ENCODE measurements at regions not wholly inside any gene's neighbourhood (a gene's known extent, or its start where the extent isn't known, plus 50 kb on each side); places are given as distances from the start of the nearest gene placed in this dataset.
"Not testable (repeated sequence)": the region's sequence is repeated elsewhere in the genome, so short reads cannot be mapped to it uniquely, and the experiment has no call there.

GRCh38 chr3:194905696-194906095 is 220.0 kb downstream of the FAM43A start:
- DNase-seq (ENCODE audit: extremely low spot score, insufficient read length, low read depth) (no peak), FAIRE-seq (no peak)

GRCh38 chr3:194906229-194906629 is 220.5 kb downstream of the FAM43A start:
- no peak for FAIRE-seq

GRCh38 chr3:194906970-194907629 is 221.4 kb downstream of the FAM43A start:
- no peak for DNase-seq (ENCODE audit: extremely low spot score, insufficient read length, low read depth)
- FAIRE-seq = no peak

More at GRCh38 chr3:194906229-194906629, 220.5 kb downstream of the FAM43A start:
- no peak for DNase-seq (ENCODE audit: extremely low spot score, insufficient read length, low read depth)

- FAIRE-seq (no peak), DNase-seq (ENCODE audit: extremely low spot score, insufficient read length, low read depth) (no peak)
Observed at GRCh38 chr3:194907811-194908210, 222.1 kb downstream of the FAM43A start.

GRCh38 chr3:194908496-194908895 is 222.8 kb downstream of the FAM43A start:
- no peak for FAIRE-seq
- DNase-seq (ENCODE audit: extremely low spot score, insufficient read length, low read depth) = no peak

- FAIRE-seq (no peak), DNase-seq (ENCODE audit: extremely low spot score, insufficient read length, low read depth) (no peak)
Observed at GRCh38 chr3:194908972-194909371, 223.3 kb downstream of the FAM43A start.

GRCh38 chr3:194910414-194910984 is 224.8 kb downstream of the FAM43A start:
- DNase-seq (ENCODE audit: extremely low spot score, insufficient read length, low read depth) (no peak), FAIRE-seq (no peak)

- DNase-seq (ENCODE audit: extremely low spot score, insufficient read length, low read depth) = no peak
- no peak for FAIRE-seq
Observed at GRCh38 chr3:194913316-194913715, 227.6 kb downstream of the FAM43A start.

GRCh38 chr3:194924889-194925288 is 239.2 kb downstream of the FAM43A start:
- DNase-seq (ENCODE audit: extremely low spot score, insufficient read length, low read depth); FAIRE-seq: not testable (repeated sequence)

GRCh38 chr3:194925614-194926013 is 239.9 kb downstream of the FAM43A start:
- FAIRE-seq = no peak
- no peak for DNase-seq (ENCODE audit: extremely low spot score, insufficient read length, low read depth)

- DNase-seq (ENCODE audit: extremely low spot score, insufficient read length, low read depth) (no peak), FAIRE-seq (no peak)
Observed at GRCh38 chr3:194928227-194928626, 242.5 kb downstream of the FAM43A start.

GRCh38 chr3:194928831-194929577 is 243.3 kb downstream of the FAM43A start:
- DNase-seq (ENCODE audit: extremely low spot score, insufficient read length, low read depth) (no peak), FAIRE-seq (no peak)

GRCh38 chr3:194929578-194929960 is 243.9 kb downstream of the FAM43A start:
- FAIRE-seq = no peak
- DNase-seq (ENCODE audit: extremely low spot score, insufficient read length, low read depth) = no peak

GRCh38 chr3:194930377-194931204 is 244.9 kb downstream of the FAM43A start:
- FAIRE-seq (no peak), DNase-seq (ENCODE audit: extremely low spot score, insufficient read length, low read depth) (no peak)

- DNase-seq (ENCODE audit: extremely low spot score, insufficient read length, low read depth) = no peak
- no peak for FAIRE-seq
Observed at GRCh38 chr3:194931347-194931746, 245.7 kb downstream of the FAM43A start.

- DNase-seq (ENCODE audit: extremely low spot score, insufficient read length, low read depth) = no peak
- no peak for FAIRE-seq
Observed at GRCh38 chr3:194931865-194932264, 246.2 kb downstream of the FAM43A start.

- no peak for DNase-seq (ENCODE audit: extremely low spot score, insufficient read length, low read depth)
- FAIRE-seq = no peak
Observed at GRCh38 chr3:194933465-194933864, 247.8 kb downstream of the FAM43A start.

- DNase-seq (ENCODE audit: extremely low spot score, insufficient read length, low read depth) (no peak), FAIRE-seq (no peak)
Observed at GRCh38 chr3:194935061-194935460, 249.4 kb downstream of the FAM43A start.

- no peak for DNase-seq (ENCODE audit: extremely low spot score, insufficient read length, low read depth)
Observed at GRCh38 chr3:194935632-194936470, 250.2 kb downstream of the FAM43A start.

GRCh38 chr3:194936659-194937058 is 251.0 kb downstream of the FAM43A start:
- DNase-seq (ENCODE audit: extremely low spot score, insufficient read length, low read depth) (no peak), FAIRE-seq (no peak)

More at GRCh38 chr3:194935632-194936470, 250.2 kb downstream of the FAM43A start:
- FAIRE-seq = no peak

All from GM18507 (cell line).